PC-3 (cell line): ENCODE measurements at regions not wholly inside any gene's neighbourhood (a gene's known extent, or its start where the extent isn't known, plus 50 kb on each side); places are given as distances from the start of the nearest gene placed in this dataset.

Source experiments
- ATAC-seq: fragments of 200-7000 bp; cut with Tn5 transposase; 2 replicates; pipeline ENCODE4 v1.9.1; 2020; ENCODE audit warnings: mild to moderate bottlenecking, moderate library complexity
- BruUV-seq: library from RNA; stranded (reverse); fragments of 400-500 nt; replicated peaks from 2 replicates; lab custom pipeline; 2021; lab: Mats Ljungman, UMichigan
- CTCF ChIA-PET: fragments of 300-600 bp; sonication (Branson Sonifier 250); formaldehyde crosslinking; loops from one replicate; lab custom pipeline; 2022; ENCODE audit warnings: antibody characterized with exemption; lab: Charles Lee
- POLR2A ChIA-PET: fragments of 300-600 bp; sonication (Branson Sonifier 250); formaldehyde crosslinking; loops from one replicate; lab custom pipeline; 2022; ENCODE audit warnings: antibody characterized with exemption; ENCODE audit not compliant: unreplicated experiment; lab: Charles Lee
- DNase-seq: peaks from one replicate; pipeline ENCODE4 v3.0.0-alpha.2; 2015
- H2AFZ ChIP-seq: fragments of 300-600 bp; sonication (generic); 2 replicates; pipeline ENCODE4 v1.6.0; 2016; ENCODE audit warnings: antibody characterized with exemption, low read length
- H3F3A ChIP-seq: fragments of 300-600 bp; sonication (generic); one replicate; pipeline ENCODE4 v1.6.0; 2017; ENCODE audit warnings: antibody characterized with exemption, low read length, control low read depth, mild to moderate bottlenecking; ENCODE audit not compliant: unreplicated experiment
- H3K27ac ChIP-seq: fragments of 300-600 bp; sonication (generic); 2 replicates; pipeline ENCODE4 v1.5.1; 2016; ENCODE audit warnings: mild to moderate bottlenecking, low read length
- H3K27me3 ChIP-seq: fragments of 300-600 bp; sonication (generic); 2 replicates; pipeline ENCODE4 v1.6.1; 2016; ENCODE audit warnings: low read length, mixed read lengths
- H3K36me3 ChIP-seq: fragments of 300-600 bp; sonication (generic); 2 replicates; pipeline ENCODE4 v1.6.1; 2016; ENCODE audit warnings: low read depth, mixed run types, low read length, mixed read lengths
- H3K4me1 ChIP-seq: fragments of 300-600 bp; sonication (generic); 2 replicates; pipeline ENCODE4 v1.5.1; 2016; ENCODE audit warnings: low read length; ENCODE audit not compliant: insufficient read depth
- H3K4me2 ChIP-seq: fragments of 300-600 bp; sonication (generic); 2 replicates; pipeline ENCODE4 v1.6.0; 2016; ENCODE audit warnings: low read length
- H3K4me3 ChIP-seq: fragments of 300-600 bp; sonication (generic); 2 replicates; pipeline ENCODE4 v1.5.1; 2016; ENCODE audit warnings: mild to moderate bottlenecking, low read length, mixed read lengths
- H3K79me2 ChIP-seq: fragments of 300-600 bp; sonication (generic); 2 replicates; pipeline ENCODE4 v1.6.1; 2017; ENCODE audit warnings: low read length, mixed read lengths
- H3K9ac ChIP-seq: fragments of 300-600 bp; sonication (generic); 2 replicates; pipeline ENCODE4 v1.6.0; 2016; ENCODE audit warnings: mild to moderate bottlenecking, low read length
- H3K9me2 ChIP-seq: fragments of 300-600 bp; sonication (generic); replicated peaks from 2 replicates; pipeline ENCODE4 v1.6.1; 2016; ENCODE audit warnings: mixed run types, low read length, mixed read lengths
- H3K9me3 ChIP-seq: fragments of 300-600 bp; sonication (generic); 2 replicates; pipeline ENCODE4 v1.6.1; 2016; ENCODE audit warnings: low read length, mixed read lengths
- H4K20me1 ChIP-seq: fragments of 300-600 bp; sonication (generic); 2 replicates; pipeline ENCODE4 v1.6.1; 2016; ENCODE audit warnings: low read length, mixed read lengths
- CTCF ChIP-seq: fragments of 300-600 bp; sonication (generic); conservative IDR thresholded peaks from 2 replicates; pipeline ENCODE4 v1.5.1; 2017; ENCODE audit warnings: antibody characterized with exemption, low read depth, mild to moderate bottlenecking, low read length
- EZH2 ChIP-seq: fragments of 300-600 bp; sonication (generic); IDR thresholded peaks from one replicate; pipeline ENCODE4 v1.6.1; 2017; ENCODE audit warnings: antibody characterized with exemption, mild to moderate bottlenecking, low read length; ENCODE audit not compliant: unreplicated experiment
- EZH2phosphoT487 ChIP-seq: fragments of 300-600 bp; sonication (generic); IDR thresholded peaks from 2 replicates; pipeline ENCODE4 v1.6.1; 2018; ENCODE audit warnings: mild to moderate bottlenecking, antibody characterized with exemption, low read length, borderline replicate concordance
- intact Hi-C: fragments of 100-400 bp; cut with micrococcal nuclease; formaldehyde crosslinking; loops from 2 replicates; pipeline ENCODE4 v1.9.0; 2023

- Histone ChIP-seq H3K79me2 (no peaks in the 10 kb centered on the region), H3K9me2 (no peaks in the 10 kb centered on the region), H3K27me3 (no peaks in the 10 kb centered on the region), H3K9me3 (no peaks in the 10 kb centered on the region), H3K4me3 (no peak overlapping the region), H3K27ac (no peak overlapping the region), H3K4me2 (no peak overlapping the region), H3K9ac (no peak overlapping the region), H3K36me3 (no peaks in the 10 kb centered on the region), H4K20me1 (no peaks in the 10 kb centered on the region), H3F3A (no peaks in the 10 kb centered on the region), H3K4me1 (no peaks in the 10 kb centered on the region), H2AFZ (no peak overlapping the region)
- BruUV-seq: no TSS peak
- POLR2A ChIA-PET: no interaction called here
- CTCF ChIA-PET: no interaction called here
- DNase-seq (no peak), ATAC-seq (no peak)
- TF ChIP-seq EZH2: no peak
- no peak for TF ChIP-seq CTCF
- TF ChIP-seq EZH2phosphoT487: no peak
- intact Hi-C loops: no loop called here
Observed at GRCh38 chr10:9656386-9656785, 1361.3 kb upstream of the CELF2 start.

GRCh38 chr10:9656996-9657395 lies 1360.7 kb upstream of the CELF2 start:
- Histone ChIP-seq H3K4me3 (no peak overlapping the region), H2AFZ (no peak overlapping the region), H3K4me1 (no peaks in the 10 kb centered on the region), H3K9ac (no peak overlapping the region), H3K9me2 (no peaks in the 10 kb centered on the region), H3F3A (no peaks in the 10 kb centered on the region), H3K4me2 (no peak overlapping the region), H4K20me1 (no peaks in the 10 kb centered on the region), H3K27ac (no peak overlapping the region), H3K9me3 (no peaks in the 10 kb centered on the region), H3K36me3 (no peaks in the 10 kb centered on the region), H3K79me2 (no peaks in the 10 kb centered on the region), H3K27me3 (no peaks in the 10 kb centered on the region)
- DNase-seq: no peak
- intact Hi-C loops: no loop called here
- POLR2A ChIA-PET: no interaction called here
- CTCF ChIA-PET: no interaction called here
- no TSS peak for BruUV-seq
- no peak for ATAC-seq
- TF ChIP-seq EZH2: no peak
- no peak for TF ChIP-seq CTCF
- no peak for TF ChIP-seq EZH2phosphoT487

GRCh38 chr10:9657530-9657929 lies 1360.1 kb upstream of the CELF2 start:
- ChIA-PET POLR2A (no interaction called here), CTCF (no interaction called here)
- Histone ChIP-seq H3K36me3 (no peaks in the 10 kb centered on the region), H3K4me1 (no peaks in the 10 kb centered on the region), H2AFZ (no peak overlapping the region), H3F3A (no peaks in the 10 kb centered on the region), H4K20me1 (no peaks in the 10 kb centered on the region), H3K9ac (no peak overlapping the region), H3K9me3 (no peaks in the 10 kb centered on the region), H3K79me2 (no peaks in the 10 kb centered on the region), H3K9me2 (no peaks in the 10 kb centered on the region), H3K4me2 (no peak overlapping the region), H3K4me3 (no peak overlapping the region), H3K27me3 (no peaks in the 10 kb centered on the region), H3K27ac (no peak overlapping the region)
- DNase-seq (no peak), ATAC-seq (no peak)
- no peak for TF ChIP-seq EZH2
- TF ChIP-seq EZH2phosphoT487: no peak
- TF ChIP-seq CTCF: no peak
- BruUV-seq: no TSS peak
- intact Hi-C loops: no loop called here
